ENCODE measurements at regions not wholly inside any gene's neighbourhood (a gene's known extent, or its start where the extent isn't known, plus 50 kb on each side); places are given as distances from the start of the nearest gene placed in this dataset.

- TF ChIP-seq, protein P1, sequence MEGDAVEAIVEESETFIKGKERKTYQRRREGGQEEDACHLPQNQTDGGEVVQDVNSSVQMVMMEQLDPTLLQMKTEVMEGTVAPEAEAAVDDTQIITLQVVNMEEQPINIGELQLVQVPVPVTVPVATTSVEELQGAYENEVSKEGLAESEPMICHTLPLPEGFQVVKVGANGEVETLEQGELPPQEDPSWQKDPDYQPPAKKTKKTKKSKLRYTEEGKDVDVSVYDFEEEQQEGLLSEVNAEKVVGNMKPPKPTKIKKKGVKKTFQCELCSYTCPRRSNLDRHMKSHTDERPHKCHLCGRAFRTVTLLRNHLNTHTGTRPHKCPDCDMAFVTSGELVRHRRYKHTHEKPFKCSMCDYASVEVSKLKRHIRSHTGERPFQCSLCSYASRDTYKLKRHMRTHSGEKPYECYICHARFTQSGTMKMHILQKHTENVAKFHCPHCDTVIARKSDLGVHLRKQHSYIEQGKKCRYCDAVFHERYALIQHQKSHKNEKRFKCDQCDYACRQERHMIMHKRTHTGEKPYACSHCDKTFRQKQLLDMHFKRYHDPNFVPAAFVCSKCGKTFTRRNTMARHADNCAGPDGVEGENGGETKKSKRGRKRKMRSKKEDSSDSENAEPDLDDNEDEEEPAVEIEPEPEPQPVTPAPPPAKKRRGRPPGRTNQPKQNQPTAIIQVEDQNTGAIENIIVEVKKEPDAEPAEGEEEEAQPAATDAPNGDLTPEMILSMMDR (conservative IDR thresholded peaks at IDR 0.05; ENCODE audit: low read depth, low read length), result no peak
- TF ChIP-seq EZH2 (IDR thresholded peaks at IDR 0.05; ENCODE audit: borderline replicate concordance, low read depth, low read length, poor library complexity, severe bottlenecking), result no peak
These were observed 106.3 kb downstream of the TENT4A start for GRCh38 chr5:6819521-6819920.

All from A673 (cell line).